Vagina (tissue), 2 donors: ENCODE measurements at regions not wholly inside any gene's neighbourhood (a gene's known extent, or its start where the extent isn't known, plus 50 kb on each side); places are given as distances from the start of the nearest gene placed in this dataset.
"Not testable (repeated sequence)": the region's sequence is repeated elsewhere in the genome, so short reads cannot be mapped to it uniquely, and the experiment has no call there.

Experiments used
- DNase-seq, 2 donors: peaks; one replicate each; pipeline ENCODE4 v3.0.0-alpha.2; 2017; ENCODE audit errors: extremely low spot score in 2 of 2
- H3K27ac ChIP-seq: fragments of 200-600 bp; sonication (generic); one replicate; pipeline ENCODE4 v1.5.1; 2019
- H3K27me3 ChIP-seq: fragments of 200-600 bp; sonication (generic); one replicate; pipeline ENCODE4 v1.5.1; 2019
- H3K36me3 ChIP-seq, 2 donors: fragments of 200-600 bp; sonication (generic); one replicate each; pipeline ENCODE4 v1.5.1; 2017 to 2019
- H3K4me1 ChIP-seq: fragments of 200-600 bp; sonication (generic); one replicate; pipeline ENCODE4 v1.5.1; 2019
- H3K4me3 ChIP-seq, 2 donors: fragments of 200-600 bp; sonication (generic); 1 replicate in 1 of 2; 2 replicates in 1 of 2; pipeline ENCODE4 v1.5.1; 2016 to 2019
- H3K9me3 ChIP-seq: fragments of 200-600 bp; sonication (generic); one replicate; pipeline ENCODE4 v1.5.1; 2019
- POLR2A ChIP-seq, 2 donors: fragments of 450-650 bp; IDR thresholded peaks; one replicate each; pipeline ENCODE4 v1.6.1; 2017; ENCODE audit warnings: antibody characterized with exemption in 2 of 2, mild to moderate bottlenecking in 2 of 2, moderate library complexity in 2 of 2
- POLR2AphosphoS5 ChIP-seq, 2 donors: sonication (generic); formaldehyde crosslinking; IDR thresholded peaks; one replicate each; pipeline ENCODE4 v1.9.0; 2017; ENCODE audit warnings: antibody characterized with exemption in 2 of 2, mild to moderate bottlenecking in 2 of 2, low read depth in 1 of 2; ENCODE audit not compliant: insufficient read depth in 1 of 2
- intact Hi-C: fragments of 100-400 bp; cut with DNase I; formaldehyde crosslinking; loops from one replicate; pipeline ENCODE4 v1.15.1; 2023
- TF ChIP-seq, protein P1 (sequence below), 3 experiments: fragments of 450-650 bp in 2 of 3; fragments of 200-600 bp in 1 of 3; sonication (generic) in 1 of 3; IDR thresholded peaks; one replicate each; pipeline ENCODE4 v1.5.1; 2017 to 2019; ENCODE audit warnings: antibody characterized with exemption in 3 of 3, mild to moderate bottlenecking in 2 of 3, moderate library complexity in 2 of 3

- H3K4me1 ChIP-seq: no peaks in the 10 kb centered on the region
- DNase-seq: no peak
- no peaks in the 10 kb centered on the region for H3K36me3 ChIP-seq
- peak in 1 of 2 donors; percentile 16 for TF ChIP-seq POLR2AphosphoS5 (IDR thresholded peaks at IDR 0.05; ENCODE audit: insufficient read depth in 1 of 2, low read depth in 1 of 2)
- TF ChIP-seq, protein P1, sequence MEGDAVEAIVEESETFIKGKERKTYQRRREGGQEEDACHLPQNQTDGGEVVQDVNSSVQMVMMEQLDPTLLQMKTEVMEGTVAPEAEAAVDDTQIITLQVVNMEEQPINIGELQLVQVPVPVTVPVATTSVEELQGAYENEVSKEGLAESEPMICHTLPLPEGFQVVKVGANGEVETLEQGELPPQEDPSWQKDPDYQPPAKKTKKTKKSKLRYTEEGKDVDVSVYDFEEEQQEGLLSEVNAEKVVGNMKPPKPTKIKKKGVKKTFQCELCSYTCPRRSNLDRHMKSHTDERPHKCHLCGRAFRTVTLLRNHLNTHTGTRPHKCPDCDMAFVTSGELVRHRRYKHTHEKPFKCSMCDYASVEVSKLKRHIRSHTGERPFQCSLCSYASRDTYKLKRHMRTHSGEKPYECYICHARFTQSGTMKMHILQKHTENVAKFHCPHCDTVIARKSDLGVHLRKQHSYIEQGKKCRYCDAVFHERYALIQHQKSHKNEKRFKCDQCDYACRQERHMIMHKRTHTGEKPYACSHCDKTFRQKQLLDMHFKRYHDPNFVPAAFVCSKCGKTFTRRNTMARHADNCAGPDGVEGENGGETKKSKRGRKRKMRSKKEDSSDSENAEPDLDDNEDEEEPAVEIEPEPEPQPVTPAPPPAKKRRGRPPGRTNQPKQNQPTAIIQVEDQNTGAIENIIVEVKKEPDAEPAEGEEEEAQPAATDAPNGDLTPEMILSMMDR (IDR thresholded peaks at IDR 0.05): peak in 1 of 3 experiments; percentile 30
- no peak for TF ChIP-seq POLR2A (IDR thresholded peaks at IDR 0.05)
- intact Hi-C loops: no loop called here
- no peak overlapping the region for H3K4me3 ChIP-seq
- H3K27ac ChIP-seq: no peak overlapping the region
- H3K27me3 ChIP-seq: no peaks in the 10 kb centered on the region
- no peaks in the 10 kb centered on the region for H3K9me3 ChIP-seq
Measured at GRCh38 chr6:6758915-6759654, 170.6 kb downstream of the LY86 start.

DNA sequence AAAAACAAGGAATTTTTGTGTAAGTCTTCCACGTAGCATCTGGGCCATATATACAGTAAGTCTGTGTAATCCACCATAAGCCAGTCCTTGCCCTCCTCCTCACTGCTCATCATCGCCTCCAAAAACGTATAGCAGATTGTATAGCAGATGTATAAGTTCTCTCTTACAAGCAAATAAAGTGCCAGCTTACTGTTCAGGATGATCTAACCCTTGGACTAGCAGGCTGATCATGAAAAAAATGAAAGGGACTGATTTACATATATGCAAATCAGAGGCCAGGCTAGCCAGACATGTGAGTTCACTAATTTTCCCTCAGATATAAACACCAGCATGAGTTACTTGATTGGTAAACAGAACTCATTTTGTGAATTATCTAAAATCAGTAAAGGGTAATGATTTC, 171.5 kb downstream of the LY86 start:
- no peaks in the 10 kb centered on the region for H3K4me1 ChIP-seq
- no peaks in the 10 kb centered on the region for H3K9me3 ChIP-seq
- no peaks in the 10 kb centered on the region for H3K36me3 ChIP-seq
- DNase-seq: no peak
- H3K27me3 ChIP-seq: no peaks in the 10 kb centered on the region
- H3K27ac ChIP-seq: no peak overlapping the region
- no peak overlapping the region for H3K4me3 ChIP-seq
- TF ChIP-seq, protein P1 (IDR thresholded peaks at IDR 0.05): no peak
- TF ChIP-seq POLR2A (IDR thresholded peaks at IDR 0.05) (no peak), POLR2AphosphoS5 (IDR thresholded peaks at IDR 0.05; ENCODE audit: insufficient read depth in 1 of 2, low read depth in 1 of 2) (no peak)
- intact Hi-C loops: no loop called here

- intact Hi-C loops, H3K27ac ChIP-seq, H3K27me3 ChIP-seq, H3K9me3 ChIP-seq, H3K36me3 ChIP-seq, H3K4me1 ChIP-seq, H3K4me3 ChIP-seq, DNase-seq: not testable (repeated sequence)
Measured at GRCh38 chr6:6762566-6762965, 174.0 kb downstream of the LY86 start.

DNA sequence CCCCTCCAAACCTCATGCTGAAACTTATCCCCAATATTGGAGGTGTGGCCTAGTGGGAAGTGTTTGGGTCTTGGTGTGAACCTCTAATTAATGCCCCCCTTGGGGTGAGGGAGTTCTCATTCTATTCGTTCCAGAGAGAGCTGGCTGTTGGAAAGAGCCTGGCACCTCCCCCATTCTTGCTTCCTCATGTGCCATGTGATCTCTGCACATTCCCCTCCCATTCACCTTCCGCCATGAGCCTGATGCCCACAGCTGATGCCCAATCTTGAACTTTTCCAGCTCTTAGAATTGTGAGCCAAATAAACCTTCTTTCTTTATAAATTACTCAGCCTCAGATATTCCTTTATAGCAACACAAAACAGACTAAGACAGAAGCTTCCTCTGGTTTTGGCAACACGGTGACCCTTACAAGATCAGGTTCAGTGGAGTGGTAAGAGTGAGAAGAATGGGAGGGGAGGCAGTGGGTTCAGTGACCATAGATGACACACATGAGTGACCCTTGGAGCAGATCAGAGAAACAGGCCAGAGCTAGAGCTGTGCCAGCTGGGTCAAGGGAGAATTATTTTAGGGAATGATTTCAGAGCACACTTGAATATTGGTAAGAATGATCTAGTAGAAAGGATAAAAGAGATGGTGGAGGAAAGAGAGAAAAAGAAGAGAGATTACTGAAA, 176.4 kb downstream of the LY86 start:
- Histone ChIP-seq H3K4me1 (no peaks in the 10 kb centered on the region), H3K4me3 (no peak overlapping the region), H3K9me3 (no peaks in the 10 kb centered on the region), H3K27me3 (no peaks in the 10 kb centered on the region), H3K27ac (no peak overlapping the region), H3K36me3 (no peaks in the 10 kb centered on the region)
- TF ChIP-seq POLR2AphosphoS5 (IDR thresholded peaks at IDR 0.05; ENCODE audit: insufficient read depth in 1 of 2, low read depth in 1 of 2) (no peak), POLR2A (IDR thresholded peaks at IDR 0.05) (no peak)
- TF ChIP-seq, protein P1 (IDR thresholded peaks at IDR 0.05): no peak
- no peak for DNase-seq
- intact Hi-C loops: no loop called here

DNA sequence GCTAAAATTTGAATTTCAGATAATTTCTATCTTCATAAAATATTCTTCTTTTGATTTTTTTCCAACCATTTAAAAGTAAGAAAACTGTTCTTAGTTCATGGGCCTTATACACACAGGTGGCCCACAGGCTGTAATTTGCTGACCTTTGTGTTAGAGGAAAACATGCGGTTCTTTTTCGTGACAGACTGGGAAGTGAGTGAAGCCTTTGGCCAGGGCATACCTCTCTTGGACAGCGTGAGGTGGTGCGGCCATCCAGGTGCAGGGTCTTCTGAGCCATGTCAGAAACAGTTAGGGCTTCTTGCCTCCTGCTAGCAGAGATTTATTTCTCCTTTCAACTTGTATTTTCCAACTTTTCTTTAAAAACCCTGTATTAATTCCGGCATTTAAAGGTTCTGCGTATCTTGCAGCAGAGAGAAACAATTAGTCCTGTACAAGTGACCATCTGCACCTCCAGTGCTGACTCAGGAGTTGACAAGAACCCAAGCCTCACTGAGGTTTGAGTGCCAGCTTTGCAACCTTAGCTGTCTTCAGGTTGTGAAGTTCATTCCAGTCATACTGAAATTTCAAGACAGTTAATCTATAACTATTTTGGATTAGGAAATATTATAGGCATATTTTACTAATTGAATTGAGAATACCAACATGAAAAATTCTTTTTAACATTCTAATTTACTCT, 177.8 kb downstream of the LY86 start:
- H3K4me1 ChIP-seq: no peaks in the 10 kb centered on the region
- TF ChIP-seq POLR2A (IDR thresholded peaks at IDR 0.05) (no peak), POLR2AphosphoS5 (IDR thresholded peaks at IDR 0.05; ENCODE audit: insufficient read depth in 1 of 2, low read depth in 1 of 2) (no peak)
- TF ChIP-seq, protein P1 (IDR thresholded peaks at IDR 0.05): no peak
- no peak overlapping the region for H3K4me3 ChIP-seq
- no peak for DNase-seq
- H3K27ac ChIP-seq: no peak overlapping the region
- H3K36me3 ChIP-seq: no peaks in the 10 kb centered on the region
- intact Hi-C loops: no loop called here
- no peaks in the 10 kb centered on the region for H3K9me3 ChIP-seq
- no peaks in the 10 kb centered on the region for H3K27me3 ChIP-seq
